Stimulated activated CD4-positive, alpha-beta T cell treated with anti-CD3 and anti-CD28 coated beads, Interleukin-1b, Interleukin-23, amount 100 ng/mL, for 1 hour (primary cell): ENCODE measurements at regions not wholly inside any gene's neighbourhood (a gene's known extent, or its start where the extent isn't known, plus 50 kb on each side); places are given as distances from the start of the nearest gene placed in this dataset.
"Not testable (repeated sequence)": the region's sequence is repeated elsewhere in the genome, so short reads cannot be mapped to it uniquely, and the experiment has no call there.

Experiments
- DNase-seq, 2 donors: peaks; one replicate each; pipeline ENCODE4 v3.0.0-alpha.2; 2020; ENCODE audit warnings: low read depth in 2 of 2

DNA sequence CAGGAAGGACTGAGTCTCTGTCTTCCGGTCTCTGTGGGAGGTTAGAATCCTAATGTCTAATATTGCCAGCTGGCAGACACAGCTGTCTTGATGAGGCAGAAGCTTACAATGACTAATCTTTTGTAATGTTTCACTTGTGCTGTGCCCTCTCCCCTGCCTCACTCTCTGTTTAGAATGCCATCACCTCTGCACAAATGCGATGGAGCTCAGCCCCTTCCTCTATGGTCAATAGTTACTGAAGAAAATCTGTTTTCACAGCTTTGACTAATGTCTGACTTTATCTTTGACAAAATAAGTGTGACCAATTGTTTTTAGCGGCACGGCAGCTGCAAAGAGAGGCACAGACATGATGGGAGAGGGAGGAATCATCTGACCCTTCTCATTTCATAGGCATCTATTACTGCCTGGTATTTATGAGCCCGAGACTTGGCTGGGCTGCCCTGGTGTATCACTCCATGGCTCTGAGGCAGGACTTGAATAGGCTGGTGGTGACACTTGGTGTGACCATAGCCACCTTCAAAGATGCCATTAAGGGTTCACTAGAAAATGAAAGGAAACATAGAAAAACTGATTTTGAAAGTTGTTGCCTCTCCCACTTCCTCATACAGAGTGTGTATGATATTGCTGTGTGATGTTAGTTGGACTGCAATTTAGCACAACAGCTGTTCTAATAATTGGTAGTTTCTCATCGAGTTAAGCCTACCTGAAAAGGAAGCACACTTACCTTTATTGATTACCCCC is 163.2 kb upstream of the NBPF11 start:
- no peak for DNase-seq

DNA sequence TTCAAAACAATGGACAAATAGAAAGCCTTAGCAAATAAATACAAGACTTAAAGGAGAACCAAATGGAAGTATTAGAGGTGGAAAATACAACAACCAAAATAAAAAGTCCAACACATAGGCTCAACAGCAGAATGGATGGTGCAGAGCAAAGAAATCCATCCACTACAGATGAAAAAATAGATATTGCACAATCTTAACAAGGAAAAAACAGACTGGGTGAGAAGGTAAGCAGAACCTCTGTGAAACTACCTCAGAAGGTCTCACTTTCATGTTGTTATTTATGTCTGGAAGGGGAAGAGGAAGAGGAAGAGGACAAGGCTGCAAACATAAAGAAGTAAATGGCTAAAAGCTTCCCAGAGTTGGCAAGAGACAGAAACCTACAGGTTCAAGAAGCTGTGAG is 158.7 kb upstream of the NBPF11 start:
- DNase-seq, result no peak

DNA sequence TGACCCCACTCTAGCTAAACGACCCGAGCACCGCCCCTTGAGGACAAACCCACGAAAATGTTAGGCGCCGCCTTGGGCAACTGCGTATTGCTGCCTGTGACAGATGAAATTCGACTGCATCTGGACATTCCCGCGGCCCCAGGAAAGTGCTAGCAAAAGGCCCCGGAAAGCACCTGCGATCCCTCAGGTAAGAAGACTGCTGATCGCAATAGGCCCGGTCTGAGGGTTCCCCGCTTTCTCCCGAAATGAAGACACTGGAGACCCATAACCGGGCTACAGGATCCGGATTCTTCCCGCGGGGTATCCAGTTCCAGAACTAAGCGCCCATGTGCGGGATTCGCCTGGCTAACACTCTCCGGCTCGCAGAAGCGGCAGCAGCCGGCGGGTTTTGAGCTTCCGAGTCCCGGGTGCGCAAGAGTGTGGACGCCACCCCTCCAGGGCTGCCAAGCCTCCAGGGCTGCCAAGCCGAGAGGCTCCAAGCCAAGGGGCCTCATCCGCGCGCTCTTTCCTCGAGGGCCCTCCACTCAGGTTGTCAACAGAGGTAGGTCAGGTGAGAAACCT is 157.9 kb upstream of the NBPF11 start:
- DNase-seq, result no peak

DNA sequence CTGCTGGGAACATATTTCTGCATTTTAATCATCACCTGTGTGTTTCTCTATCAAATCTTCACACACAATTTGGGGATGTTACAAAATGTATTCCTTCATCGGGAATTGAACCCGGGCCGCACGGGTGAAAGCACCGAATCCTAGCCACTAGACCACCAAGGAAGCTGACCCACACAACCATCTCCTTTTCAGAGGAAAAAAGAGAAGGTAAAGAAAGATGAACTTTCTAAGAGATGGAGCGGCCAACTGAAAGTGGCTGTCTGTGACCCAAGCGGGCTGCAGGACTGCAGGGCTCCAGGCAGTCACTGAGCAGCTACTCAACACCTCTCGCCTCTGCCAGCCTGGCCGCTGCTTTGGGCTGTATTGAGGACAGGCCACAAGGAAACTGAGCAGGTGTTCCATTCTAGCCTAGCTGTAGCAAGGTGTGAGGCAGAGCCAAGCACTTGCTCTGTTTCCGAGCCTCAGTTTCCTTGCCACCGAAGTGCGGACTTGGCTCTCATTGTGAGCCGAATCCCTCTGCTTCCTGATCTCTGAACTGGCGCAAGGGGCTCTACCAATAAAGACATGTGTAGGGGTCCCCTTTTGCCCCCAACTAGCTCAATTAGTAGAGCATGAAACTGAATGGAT is 156.9 kb upstream of the NBPF11 start:
- DNase-seq, result no peak

DNA sequence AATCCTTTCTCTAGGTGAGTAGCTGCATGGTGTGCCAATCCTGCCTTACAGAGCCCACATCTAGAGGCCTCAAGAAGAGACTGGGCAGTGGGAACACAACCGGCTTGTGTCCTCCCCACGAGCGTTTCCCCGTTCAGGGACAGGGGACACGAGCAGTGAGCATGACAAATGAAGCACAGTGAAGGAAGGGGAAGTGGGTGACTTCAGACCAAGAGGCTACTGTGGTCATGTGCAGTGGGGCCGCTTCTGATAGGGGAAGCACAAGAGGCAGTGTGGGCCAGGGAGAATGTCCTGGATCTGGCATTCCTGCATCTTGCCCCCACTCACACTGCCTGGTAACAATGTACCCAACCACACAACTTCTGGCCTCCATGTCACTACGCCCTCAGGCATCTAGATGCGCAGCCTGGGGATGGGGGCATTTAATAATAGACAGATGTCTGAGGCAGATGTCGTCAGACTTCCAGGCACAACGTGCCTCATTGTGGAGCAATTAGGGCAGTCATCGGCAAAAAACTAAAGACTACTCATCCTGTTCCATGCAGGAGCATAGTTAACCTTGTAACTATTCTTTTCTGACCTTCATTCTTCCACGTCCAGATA is 155.6 kb upstream of the NBPF11 start:
- DNase-seq, result no peak

DNA sequence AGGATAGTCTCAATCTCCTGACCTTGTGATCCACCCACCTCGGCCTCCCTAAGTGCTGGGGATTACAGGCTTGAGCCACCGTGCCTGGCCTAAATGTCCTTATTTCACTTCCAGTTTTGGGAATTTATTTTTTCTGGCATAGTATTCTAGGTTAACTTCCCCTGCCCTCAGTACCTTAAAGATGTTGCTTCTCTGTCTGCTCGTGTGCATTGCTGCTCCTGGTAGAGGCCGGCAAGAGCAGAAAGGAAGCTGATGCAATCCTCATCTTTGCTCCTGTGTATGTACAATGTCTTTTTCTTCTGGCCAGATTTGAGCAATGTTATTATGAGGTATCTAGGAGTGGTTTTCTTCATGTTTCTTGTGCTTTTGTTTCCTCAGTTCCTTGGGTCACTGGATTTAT is 152.9 kb upstream of the NBPF11 start:
- not testable (repeated sequence) for DNase-seq

DNA sequence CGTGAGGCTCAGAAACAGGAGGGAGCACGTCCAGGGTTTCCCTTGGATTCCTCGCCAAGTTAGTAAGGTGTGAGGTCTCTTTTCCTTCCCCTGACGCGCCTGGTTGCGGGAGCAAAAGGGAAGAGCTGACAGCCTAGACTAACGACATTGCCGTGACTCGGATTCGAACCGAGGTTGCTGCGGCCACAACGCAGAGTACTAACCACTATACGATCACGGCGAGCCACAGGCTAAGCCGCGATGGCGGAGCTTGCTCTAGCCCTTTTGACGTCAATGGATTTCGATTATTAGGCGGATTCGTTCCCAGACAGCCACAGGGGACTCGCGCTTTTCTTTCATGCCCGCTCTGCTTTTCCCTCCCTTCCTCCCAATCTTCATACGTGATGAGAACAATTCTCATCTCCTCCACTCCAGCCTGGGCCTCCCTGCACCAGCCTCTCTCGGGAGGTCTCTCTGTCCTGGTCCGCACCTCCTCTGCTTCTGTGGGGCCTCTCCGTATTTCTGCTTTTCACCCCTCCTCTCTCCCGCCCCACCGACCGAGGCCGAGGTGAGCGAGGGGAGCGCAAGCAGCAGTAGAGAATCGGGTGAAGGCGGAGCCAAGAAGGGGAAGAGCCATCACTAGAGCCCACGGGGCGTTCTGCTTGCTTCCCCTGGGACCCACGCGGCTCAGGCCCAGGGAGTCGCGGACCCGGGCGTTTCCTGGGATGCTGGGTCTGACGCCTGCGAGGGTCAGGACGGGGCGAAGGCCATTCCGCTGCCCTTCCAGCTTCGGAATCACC is 150.7 kb upstream of the NBPF11 start:
- DNase-seq, result peak in 1 of 2 donors; percentile 50

DNA sequence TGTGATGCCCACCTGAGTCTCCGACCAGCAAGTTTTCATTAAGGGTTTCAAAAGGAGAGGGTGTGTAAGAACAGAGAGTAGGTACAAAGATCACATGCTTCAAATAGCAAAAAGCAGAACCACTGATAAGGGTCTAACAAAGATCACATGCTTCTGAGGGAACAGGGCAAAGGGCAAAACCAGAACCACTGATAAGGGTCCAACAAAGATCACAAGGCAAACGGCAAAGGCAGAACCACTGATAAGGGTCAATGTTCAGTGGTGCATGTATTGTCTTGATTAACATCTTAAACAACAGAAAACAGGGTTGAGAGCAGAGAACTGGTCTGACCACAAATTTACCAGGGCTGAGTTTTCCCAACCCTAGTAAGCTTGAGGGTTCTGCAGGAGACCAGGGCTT is 145.8 kb upstream of the NBPF11 start:
- not testable (repeated sequence) for DNase-seq

DNA sequence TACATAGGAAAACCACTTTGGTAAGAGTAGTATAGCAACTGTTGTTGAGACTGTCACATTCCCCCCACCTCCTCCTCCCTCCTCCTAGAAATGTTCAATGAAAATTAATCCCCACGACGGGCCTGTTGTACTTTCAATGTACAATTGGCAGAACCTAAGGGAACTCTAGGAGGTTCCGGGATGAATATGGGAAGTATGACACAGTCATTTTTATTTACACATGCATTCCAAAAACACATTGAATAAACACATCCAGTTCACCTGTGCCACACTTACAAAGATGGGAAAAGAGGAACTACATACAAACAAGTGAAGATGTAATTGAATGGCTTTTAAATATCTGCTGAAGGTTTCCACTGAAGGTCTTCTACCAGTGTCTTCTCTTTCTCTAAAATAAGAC is 144.4 kb upstream of the NBPF11 start:
- no peak for DNase-seq

DNA sequence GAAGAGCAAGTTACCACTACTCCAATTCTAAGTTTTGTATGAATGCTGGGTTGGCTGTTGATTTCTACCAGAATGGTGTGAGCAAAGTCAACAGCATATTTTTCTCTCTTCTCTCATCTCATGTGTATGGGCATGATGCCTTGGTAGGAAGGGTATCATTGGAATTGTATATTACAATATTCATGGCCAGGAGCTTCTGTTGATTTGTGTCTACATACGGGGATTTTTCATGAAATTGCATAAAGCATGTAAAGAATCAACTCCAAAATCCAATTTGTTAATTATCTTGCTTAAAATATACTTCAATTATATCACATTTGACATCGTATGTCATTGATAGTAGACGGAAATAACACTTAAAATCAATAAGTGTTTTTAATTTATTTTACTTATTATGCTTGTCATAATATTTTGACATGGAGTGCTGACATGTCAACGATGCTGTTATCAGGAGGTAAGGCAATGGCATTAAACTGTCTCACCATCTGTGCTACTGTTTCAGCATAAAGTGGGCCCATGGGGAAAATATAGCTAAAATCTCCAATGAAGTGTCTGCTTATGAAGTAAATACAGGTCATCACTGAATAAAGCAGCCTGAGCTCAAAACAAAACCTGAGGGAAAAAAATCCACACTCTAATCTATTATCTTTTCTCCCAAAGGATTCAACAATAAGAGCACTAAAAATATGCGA is 142.2 kb upstream of the NBPF11 start:
- DNase-seq, result no peak

DNA sequence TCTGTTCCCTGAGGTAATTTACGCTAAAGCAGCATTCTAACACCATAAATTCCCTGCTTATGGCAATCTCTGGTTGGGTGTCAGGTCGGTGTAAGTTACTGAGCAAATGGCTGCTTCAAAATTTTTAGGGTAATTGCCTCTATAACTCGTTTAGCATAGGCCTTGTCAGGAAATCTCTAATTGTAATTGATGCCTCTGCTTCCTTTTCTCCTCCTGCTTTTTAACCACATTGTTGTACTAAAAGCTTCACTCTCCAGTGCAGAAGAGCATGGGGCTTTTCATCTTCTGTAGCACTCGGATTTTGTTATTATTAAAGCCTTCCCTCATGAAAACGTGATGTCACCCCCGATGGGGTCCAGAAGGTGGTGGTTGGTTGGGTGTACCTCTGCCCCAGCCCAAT is 141.6 kb upstream of the NBPF11 start:
- no peak for DNase-seq

DNA sequence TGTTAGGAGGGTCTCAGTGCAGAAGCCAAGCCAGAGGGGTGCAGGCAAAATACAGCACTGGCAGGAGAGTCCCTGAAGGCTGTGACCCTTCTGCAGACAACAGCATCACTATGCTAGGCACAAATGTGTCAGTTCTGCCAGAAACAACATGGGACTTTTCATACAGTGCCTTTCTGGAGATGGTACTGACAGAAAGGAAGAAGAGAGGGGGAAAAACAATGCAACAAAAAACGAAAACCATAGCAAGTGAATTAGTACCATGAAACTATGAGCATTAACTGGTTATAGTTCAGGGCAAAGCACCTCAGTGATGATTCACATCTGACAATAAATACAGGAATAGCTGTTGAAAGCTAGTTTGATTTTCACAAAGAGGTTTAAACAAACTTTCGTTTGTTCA is 140.8 kb upstream of the NBPF11 start:
- DNase-seq, result no peak

DNA sequence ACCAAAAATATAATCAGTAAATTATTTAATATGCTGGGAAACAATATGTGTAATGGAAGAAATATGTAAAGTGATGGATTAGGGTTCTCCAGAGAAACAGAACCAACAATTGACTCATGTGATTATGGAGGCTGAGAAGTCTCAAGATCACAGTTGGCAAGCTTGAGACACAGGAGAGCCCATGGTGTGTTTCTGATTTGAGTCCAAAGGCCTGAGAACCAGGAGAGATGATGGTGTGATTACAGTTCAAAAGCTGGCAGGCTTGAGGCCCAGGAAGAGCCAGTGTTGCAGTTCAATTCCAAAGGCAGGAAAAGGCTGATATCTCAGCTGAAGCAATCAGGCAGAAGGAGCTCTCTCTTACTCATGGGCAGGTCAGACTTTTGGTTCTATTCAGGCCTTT is 138.8 kb upstream of the NBPF11 start:
- DNase-seq, result no peak

DNA sequence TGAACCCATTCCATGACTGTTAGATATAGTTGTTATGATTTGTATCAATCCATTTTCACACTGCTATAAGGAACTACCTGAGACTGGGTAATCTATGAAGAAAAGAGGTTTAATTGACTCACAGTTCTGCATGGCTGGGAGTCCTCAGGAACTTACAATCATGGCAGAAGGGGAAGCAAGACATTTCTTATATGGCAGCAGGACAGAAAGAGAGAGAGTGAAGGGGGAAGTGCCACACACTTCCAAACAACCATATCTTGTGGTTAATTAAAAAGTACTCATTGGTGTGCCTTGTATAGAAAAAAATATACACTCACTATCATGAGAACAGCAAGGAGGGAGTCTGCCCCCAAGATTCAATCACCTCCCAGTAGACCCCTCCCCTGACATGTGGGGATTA is 137.6 kb upstream of the NBPF11 start:
- no peak for DNase-seq

DNA sequence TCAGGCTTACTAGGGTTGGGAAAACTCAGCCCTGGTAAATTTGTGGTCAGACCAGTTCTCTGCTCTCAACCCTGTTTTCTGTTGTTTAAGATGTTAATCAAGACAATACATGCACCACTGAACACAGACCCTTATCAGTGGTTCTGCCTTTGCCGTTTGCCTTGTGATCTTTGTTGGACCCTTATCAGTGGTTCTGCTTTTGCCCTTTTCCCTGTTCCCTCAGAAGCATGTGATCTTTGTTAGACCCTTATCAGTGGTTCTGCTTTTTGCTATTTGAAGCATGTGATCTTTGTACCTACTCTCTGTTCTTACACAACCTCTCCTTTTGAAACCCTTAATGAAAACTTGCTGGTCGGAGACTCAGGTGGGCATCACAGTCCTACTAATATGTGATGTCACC is 133.9 kb upstream of the NBPF11 start:
- DNase-seq, result not testable (repeated sequence)

DNA sequence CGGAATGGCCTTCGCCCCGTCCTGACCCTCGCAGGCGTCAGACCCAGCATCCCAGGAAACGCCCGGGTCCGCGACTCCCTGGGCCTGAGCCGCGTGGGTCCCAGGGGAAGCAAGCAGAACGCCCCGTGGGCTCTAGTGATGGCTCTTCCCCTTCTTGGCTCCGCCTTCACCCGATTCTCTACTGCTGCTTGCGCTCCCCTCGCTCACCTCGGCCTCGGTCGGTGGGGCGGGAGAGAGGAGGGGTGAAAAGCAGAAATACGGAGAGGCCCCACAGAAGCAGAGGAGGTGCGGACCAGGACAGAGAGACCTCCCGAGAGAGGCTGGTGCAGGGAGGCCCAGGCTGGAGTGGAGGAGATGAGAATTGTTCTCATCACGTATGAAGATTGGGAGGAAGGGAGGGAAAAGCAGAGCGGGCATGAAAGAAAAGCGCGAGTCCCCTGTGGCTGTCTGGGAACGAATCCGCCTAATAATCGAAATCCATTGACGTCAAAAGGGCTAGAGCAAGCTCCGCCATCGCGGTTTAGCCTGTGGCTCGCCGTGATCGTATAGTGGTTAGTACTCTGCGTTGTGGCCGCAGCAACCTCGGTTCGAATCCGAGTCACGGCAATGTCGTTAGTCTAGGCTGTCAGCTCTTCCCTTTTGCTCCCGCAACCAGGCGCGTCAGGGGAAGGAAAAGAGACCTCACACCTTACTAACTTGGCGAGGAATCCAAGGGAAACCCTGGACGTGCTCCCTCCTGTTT is 128.9 kb upstream of the NBPF11 start:
- DNase-seq, result not testable (repeated sequence)

DNA sequence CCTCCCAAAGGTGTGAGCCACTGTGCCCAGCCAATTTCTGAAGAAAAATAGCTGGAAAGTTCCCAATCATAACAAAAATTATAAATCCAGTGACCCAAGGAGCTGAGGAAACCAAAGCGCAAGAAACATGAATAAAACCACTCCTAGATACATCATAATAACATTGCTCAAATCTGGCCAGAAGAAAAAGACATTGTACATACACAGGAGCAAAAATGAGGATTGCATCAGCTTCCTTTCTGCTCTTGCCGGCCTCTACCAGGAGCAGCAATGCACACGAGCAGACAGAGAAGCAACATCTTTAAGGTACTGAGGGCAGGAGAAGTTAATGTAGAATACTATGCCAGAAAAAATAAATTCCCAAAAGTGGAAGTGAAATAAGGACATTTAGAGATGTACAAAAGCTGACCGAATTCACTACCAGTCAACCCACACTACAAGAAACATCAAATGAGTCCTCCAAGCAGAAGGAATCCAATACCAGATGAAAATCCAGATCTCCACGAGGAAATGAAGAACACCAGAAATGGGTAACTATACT is 127.0 kb upstream of the NBPF11 start:
- DNase-seq, result not testable (repeated sequence)

DNA sequence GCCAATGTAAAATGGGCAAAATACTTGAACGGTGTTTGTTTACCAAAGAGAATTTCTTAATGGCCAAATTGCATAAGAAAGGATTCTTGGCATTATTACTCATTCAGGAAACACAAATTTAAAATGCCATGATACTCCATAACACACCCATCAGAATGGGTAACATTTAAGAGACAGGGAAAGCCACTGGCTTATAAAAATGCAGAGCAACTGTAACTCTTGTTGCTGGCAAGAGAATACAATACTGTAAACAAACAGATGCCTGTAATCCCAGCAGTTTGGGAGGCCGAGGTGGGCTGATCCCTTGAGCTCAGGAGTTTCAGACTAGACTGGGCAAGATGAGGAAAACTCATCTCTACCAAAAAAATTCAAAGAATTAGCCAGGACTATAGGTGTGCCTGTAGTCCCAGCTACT is 125.8 kb upstream of the NBPF11 start:
- not testable (repeated sequence) for DNase-seq

DNA sequence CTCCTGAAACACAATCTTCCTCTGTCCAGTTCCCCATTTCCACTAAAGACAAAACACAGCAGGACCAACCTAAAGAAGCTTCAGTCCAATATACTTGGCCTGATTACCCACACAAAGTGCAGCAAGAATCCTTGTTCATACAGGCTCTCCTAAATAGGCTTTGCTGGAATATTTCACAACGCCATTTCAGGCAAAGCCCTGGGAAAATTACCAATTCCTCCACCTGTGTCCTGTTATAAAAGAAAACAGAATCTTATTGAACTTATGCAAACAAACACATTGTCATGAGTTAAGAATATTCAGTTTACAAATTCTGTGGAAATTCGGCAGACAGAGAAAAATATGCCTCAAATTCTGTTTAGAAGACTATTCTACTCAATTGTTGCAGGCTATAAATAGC is 115.0 kb upstream of the NBPF11 start:
- DNase-seq, result not testable (repeated sequence)
